H1 (cell line): ENCODE measurements at regions not wholly inside any gene's neighbourhood (a gene's known extent, or its start where the extent isn't known, plus 50 kb on each side); places are given as distances from the start of the nearest gene placed in this dataset.

Experiments
- CEBPB ChIP-seq: IDR thresholded peaks from 2 replicates; pipeline ENCODE4 v1.6.1; 2012; ENCODE audit warnings: low read depth, low read length
- CHD1 ChIP-seq: IDR thresholded peaks from 2 replicates; pipeline ENCODE4 v1.6.1; 2012; ENCODE audit warnings: low read depth, low read length, improper control_type of control experiment

DNA sequence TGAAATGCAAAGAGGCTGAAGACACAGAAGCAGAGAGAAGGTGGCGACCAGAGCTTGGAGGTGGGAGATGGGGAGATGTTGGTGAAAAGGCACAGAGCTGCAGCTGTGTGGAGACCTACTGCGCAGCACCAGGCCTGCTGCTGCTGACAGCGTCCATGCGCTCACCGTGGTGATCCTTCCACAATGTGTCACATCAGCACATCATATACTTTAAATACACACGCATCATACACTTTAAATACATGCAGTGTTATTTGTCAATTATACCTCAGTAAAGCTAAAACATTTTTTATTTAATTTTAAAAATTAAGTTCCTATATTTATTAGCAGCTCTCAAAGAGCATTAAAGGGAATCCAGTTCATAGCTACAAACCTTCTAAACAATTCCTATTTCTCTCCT lies 200.9 kb downstream of the TTLL2 start (continued):
- TF ChIP-seq CEBPB (no peak), CHD1 (no peak)
